GM13976 (cell line): ENCODE measurements at regions not wholly inside any gene's neighbourhood (a gene's known extent, or its start where the extent isn't known, plus 50 kb on each side); places are given as distances from the start of the nearest gene placed in this dataset.

Source experiments
- DNase-seq: peaks from one replicate; pipeline ENCODE4 v3.0.0; 2012; ENCODE audit warnings: low spot score
- CTCF ChIP-seq: IDR thresholded peaks from 2 replicates; pipeline ENCODE4 v1.5.1; 2012; ENCODE audit warnings: borderline replicate concordance, mild to moderate bottlenecking; ENCODE audit not compliant: insufficient read depth; ENCODE audit errors: extremely low read depth, missing control alignments, control extremely low read depth
- in situ Hi-C: fragments of 300-500 bp; cut with MboI; formaldehyde crosslinking; loops from one replicate; pipeline ENCODE4 v1.12.0; 2022; ENCODE audit warnings: low sequenced_read_pairs, mixed read lengths, inconsistent platforms; ENCODE audit not compliant: unreplicated experiment

- in situ Hi-C loops: no loop called here
- TF ChIP-seq CTCF: no peak
- DNase-seq: no peak
Measured at GRCh38 chr3:168398371-168399025, 302.8 kb upstream of the GOLIM4 start.

GRCh38 chr3:168396861-168397260, 301.1 kb upstream of the GOLIM4 start:
- no peak for DNase-seq
- no peak for TF ChIP-seq CTCF
- in situ Hi-C loops: no loop called here

GRCh38 chr3:168395551-168395950, 299.8 kb upstream of the GOLIM4 start:
- in situ Hi-C loops: no loop called here
- DNase-seq: no peak
- TF ChIP-seq CTCF: no peak

GRCh38 chr3:168394439-168394838, 298.7 kb upstream of the GOLIM4 start:
- DNase-seq: no peak
- in situ Hi-C loops: no loop called here
- TF ChIP-seq CTCF: no peak

- DNase-seq: no peak
- in situ Hi-C loops: no loop called here
- TF ChIP-seq CTCF: no peak
Measured at GRCh38 chr3:168386301-168386700, 290.6 kb upstream of the GOLIM4 start.

GRCh38 chr3:168384990-168385389, 289.3 kb upstream of the GOLIM4 start:
- in situ Hi-C loops: no loop called here
- no peak for DNase-seq
- TF ChIP-seq CTCF: no peak

GRCh38 chr3:168383573-168383972, 287.8 kb upstream of the GOLIM4 start:
- no peak for DNase-seq
- TF ChIP-seq CTCF: no peak
- in situ Hi-C loops: no loop called here
